HG03439 (cell line): ENCODE measurements at regions not wholly inside any gene's neighbourhood (a gene's known extent, or its start where the extent isn't known, plus 50 kb on each side); places are given as distances from the start of the nearest gene placed in this dataset.

Source experiments
- ATAC-seq: cut with Tn5 transposase; IDR thresholded peaks from one replicate; pipeline ENCODE4 v1.9.1; 2021; ENCODE audit warnings: mild to moderate bottlenecking, moderate library complexity; ENCODE audit not compliant: unreplicated experiment

DNA sequence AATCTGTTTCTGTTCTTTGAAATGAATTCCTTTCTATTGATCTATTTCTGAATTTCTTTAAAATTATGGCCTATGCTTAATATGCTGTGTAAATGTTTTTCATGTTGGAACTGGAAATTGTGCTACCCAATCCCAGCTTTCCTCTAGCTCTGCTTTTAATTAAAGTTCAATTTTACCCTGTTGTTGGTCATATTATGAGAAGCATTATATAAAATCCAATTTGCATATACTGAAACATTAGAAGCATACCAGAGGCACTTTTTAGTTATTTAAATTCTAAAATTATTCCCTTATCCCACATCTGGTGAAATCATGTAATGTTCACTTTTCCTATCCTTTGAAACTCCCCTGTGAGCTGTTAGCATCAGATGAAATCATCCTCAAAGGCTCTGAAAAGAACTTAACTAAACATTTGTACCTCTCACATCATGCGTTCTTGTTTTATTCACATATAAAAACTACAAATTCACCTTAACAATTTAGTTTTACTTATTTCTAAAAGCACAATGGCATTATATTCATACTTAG, 160.6 kb upstream of the COL21A1 start:
- no peak for ATAC-seq

DNA sequence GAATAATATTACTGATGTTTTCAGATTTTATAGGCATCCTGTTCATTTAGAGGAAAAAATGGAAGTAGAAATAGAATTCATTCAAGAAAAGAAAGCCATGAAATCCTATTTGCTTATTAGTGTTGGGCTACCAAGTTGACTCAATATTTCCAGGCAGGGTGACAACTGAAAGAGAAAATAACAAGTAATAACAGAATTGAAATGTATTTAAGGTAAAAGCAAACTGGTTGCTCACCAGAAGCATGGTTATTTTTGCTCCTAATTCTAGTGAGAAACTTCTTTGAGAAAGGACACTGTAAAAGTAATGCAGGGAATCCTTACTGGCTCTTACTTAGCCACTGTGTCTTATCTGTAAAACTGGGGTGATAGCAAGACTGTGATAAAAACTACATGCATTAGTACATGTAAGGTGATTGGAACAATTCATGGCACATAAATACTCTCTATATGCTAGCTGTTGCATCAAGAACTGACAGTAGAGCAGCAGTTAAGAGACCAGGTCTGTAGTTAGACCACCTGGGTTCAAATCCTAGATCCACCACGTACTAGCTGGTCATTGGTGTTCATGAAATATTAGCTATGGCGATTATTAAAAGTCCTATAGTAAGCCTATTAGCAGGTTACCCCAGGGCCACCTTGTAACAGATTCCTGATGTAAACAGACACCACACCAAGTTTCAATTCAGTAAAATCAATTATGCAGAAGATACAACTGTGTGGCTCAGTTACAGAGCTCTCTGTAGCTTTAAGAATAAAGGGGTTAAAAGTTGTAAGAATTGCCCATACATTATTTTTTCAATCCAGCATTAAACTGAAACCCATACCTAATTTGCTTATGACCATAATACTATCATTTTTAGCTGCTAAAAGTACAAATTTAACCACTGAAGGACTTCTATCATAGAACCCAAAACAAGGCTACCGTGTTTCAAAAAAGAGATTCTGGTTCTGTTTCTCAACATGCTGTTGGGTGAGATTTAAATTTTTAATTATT, 159.2 kb upstream of the COL21A1 start:
- ATAC-seq: peak; percentile 63

DNA sequence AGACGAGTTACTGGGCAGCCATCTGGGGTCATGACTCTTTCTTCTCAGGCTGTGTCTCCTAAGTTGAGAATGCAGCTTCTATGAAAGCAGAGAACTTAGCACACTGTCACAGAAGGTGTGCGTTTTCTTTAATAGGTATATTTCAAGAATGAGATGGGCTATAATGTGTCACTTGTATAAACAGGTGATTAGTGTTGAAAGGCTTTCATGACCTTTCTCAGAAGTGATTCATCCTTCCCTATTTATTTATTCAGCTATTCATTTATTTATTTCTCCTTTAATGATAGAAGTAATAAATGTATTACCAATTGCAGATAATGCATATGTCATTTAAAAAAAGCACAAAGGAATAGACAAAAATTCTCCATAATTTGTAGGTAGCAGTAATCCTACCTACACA, 157.2 kb upstream of the COL21A1 start:
- ATAC-seq: no peak

DNA sequence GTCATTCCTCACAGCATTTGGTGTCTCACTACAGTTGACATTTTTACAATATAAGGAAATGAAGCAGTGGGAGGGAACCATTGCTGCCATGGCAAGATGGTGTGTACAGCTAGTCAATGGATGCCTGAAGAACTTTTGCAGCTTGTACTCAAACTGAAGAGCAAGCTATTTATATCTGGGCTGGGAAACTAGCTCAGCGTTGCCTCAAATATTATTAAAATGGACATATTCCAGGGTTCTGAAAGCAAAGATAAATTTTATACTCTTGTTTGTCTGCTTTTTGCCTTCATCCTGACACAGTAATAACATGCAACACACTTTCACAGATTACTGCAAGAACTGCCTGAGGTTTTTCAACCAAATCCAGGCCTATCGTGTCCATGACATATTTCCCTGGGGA, 156.4 kb upstream of the COL21A1 start:
- ATAC-seq: no peak

DNA sequence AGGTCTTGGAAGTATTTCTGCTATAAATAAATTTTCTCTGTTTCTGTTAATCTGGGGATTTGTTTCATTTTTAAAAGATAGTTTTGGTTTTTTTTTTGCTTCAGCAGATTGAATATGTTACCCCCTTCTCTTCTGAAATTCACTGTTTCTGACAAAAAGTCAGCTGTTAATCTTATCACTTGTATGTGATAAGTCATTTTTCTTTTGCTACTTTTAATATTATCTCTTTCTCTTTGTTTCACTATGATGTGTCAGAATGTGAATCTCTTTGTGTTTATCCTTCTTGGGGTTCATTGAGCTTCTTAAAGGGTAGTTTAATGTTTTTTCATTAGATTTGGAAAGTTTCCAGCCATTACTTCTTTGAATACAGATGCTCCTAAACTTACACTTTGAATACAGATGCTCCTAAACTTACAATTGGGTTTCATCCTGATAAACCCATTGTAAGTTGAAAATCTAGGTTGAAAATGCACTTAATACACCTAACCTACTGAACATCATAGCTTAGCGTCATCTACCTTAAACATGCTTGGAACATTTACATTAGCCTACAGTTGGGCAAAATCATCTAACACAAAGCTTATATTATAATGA, 154.2 kb upstream of the COL21A1 start:
- ATAC-seq: no peak

DNA sequence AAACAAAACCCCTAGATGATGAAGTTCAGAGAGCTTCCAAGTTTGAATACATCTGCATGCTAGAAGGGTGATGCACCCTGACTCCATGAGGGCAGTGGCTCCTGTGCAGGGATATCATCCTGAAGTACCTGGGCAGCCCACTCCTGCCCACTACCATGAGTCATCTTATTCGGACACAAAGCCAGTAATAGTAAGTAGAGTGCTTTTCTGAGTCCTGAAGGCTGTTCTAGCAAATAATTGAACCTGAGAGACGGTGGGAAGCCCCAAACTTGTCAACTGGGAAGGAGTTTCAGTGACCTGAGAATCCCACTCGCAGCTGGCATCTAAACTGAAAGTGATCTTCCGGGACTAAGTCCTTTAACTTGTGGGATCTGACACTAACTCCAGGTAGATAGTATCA, 152.9 kb upstream of the COL21A1 start:
- no peak for ATAC-seq

DNA sequence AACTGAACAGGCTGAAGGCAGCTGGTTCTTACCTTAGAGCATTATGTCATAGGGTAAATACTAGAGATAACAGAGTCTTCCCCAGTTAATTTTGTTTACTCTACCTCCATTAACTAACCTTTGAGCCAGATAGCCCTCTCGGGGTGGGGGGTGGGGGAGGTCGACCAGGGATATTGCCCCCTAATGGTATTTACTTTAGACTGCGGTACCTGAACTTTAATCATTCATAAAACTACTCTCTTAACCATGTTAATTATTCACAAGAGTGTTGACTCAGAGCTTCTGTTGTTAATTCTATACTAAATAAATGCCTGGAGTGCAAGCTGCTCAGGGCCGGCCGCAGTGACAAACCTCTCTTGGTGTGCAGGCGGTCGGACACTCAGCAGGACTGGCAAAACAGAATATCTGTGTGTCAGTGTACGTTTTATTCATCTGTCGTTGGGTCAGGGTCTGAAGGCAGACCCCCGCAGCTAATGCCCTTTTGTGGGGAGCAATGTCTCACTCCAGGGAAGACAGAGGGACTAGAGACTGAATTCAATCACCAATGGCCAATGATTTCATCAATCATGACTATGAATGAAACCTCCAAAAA, 152.4 kb upstream of the COL21A1 start:
- ATAC-seq: no peak

DNA sequence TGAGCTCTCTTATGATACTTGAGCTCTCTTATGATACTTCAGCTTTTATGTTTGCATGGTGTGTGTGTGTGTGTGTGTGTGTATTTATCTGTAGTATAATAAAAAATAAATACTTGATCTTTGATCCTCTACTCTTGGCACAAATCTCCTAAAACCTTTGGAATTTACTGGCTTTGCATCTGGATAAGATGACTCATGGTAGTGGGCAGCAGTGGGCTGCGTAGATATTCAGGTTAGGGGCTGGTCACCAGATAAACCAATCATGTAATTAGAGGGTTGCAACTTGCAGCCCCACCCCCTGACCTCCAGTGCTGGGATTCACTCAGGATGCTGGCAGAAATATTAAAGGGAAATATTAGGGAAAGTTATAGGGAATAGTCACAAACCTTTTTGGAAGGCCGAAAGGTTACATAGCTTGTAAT, 151.9 kb upstream of the COL21A1 start:
- ATAC-seq: no peak

DNA sequence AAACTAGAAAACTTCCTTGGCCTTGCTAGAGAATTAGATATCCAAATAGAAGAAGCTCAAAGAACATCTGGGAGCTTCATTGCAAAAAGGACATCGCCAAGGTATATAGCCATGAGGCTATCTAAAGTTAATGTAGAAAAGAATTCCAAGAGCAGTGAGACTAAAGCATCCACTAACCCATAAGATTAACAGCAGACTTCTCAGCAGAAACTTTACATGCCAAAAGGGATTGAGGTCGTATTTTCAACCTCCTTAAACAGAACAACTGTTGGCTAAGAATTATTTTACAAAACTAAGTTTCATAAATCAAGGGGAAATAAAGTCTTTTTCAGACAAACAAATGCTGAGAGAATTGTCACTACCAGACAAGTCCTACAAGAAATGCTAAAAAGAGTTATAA, 149.1 kb upstream of the COL21A1 start:
- no peak for ATAC-seq

DNA sequence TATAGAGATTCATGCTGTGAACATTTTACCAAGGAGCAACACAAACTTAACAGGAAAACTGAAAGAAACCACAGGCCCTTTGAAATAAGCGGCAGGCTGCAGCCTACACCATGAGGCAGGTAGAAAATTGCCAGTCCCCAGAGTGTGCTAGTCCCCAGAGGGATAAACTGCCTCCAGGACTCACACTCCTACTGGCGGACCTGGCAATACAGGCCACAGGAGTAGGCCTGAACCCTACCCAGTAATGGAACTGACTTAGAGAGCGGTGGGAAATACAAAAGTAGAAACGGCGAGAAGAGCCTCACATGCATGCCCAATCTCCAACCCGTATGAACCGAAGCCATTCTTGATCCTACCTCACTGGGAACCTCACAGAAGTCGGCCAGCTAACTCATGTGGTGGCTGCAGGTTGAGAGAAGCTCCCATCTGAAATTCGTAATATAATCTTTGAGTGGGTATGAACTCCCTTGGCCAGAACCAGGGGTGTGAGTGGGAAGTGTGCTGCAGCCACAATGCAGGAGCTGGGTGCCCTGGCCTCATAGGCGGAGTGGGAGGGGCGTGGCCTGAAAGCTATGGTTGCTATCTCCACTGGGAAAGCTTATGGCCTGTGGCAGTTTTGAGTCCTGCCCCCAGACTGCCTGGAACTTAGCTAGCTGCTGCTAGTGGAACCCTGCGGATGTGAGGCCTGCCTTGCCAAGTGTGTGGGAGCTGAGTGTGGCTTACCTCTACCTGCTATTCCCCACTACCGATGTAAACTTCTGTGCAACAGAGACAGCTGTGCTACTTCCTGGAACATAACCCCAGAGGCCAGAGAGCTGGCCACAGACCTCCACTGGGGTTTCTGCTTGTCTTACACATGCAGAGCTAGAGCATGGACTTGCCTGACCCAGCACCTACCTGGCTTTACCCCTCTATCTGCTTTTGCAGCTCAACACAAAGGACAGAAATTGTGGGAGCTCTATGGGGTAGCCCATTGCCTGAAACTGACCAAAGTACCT, 146.5 kb upstream of the COL21A1 start:
- ATAC-seq: no peak

DNA sequence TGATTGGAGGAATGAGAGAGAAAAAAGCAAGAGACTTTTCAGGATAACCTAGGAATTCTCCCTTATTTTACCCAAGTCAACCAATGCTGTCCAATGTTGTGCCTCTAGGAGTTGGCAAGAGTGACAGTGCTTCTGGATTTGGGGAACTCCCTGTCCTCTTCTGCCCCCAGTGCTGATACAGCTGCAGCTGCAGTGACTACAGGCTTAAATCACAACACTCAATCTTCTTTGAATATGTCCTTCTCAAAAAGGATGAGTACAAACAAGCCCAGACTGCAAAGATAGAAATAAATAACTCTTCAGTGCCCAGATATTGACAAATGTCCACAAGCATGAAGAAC, 141.0 kb upstream of the COL21A1 start:
- no peak for ATAC-seq

DNA sequence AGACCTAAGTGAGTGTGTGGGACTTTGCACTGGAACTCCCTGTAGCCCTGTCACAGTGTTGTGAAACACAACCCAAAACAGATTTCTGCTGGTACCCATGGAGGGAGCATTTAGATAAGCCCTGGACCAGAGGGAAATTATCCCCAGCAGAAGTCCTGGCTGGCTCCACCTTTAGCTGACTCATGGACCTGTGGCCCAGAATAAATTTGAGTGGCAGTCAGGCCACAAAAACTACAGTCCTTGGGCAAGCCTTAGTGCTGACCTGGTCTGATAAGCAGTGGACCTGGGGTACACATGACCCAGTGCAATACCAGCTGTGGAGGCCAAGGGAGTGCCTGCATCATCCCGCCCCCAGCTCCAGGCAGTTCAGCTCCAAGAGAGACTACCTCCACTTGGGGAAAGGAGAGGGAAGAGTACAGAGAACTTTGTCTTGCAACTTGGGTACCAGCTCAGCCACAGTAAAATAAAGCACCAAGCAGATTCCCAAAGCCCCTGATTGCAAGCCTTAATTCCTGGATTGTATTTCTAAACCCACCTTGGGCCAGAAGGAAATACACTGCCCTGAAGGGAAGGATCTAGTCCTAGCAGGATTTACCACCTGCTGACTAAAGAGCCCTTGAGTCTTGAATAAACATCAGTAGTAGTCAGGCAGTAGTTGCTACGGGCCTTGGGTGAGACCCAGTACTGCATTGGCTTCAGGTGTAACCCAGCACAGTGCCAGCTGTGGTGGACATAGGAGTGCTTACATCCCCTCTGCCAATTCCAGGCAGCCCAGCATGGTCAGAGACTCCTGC, 140.4 kb upstream of the COL21A1 start:
- no peak for ATAC-seq

DNA sequence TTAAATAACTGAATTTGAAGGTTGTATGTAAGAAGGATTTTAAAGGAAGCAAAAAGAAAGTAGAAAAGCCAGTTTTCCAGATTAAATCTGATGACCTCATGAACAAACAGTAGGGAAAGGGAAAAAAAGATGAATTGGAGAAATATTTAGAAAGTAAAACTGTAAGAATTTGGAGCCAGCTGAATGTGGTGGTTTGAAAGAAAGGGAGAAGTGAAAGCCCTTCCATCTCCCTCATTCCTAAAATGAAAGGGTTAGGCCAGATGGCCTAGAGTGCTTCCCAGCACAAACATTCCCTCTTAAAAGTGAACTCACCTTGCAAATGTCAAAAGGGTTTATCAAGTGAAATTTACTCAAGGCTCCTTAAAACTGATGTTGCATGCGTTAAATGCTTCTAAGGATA, 139.3 kb upstream of the COL21A1 start:
- no peak for ATAC-seq

DNA sequence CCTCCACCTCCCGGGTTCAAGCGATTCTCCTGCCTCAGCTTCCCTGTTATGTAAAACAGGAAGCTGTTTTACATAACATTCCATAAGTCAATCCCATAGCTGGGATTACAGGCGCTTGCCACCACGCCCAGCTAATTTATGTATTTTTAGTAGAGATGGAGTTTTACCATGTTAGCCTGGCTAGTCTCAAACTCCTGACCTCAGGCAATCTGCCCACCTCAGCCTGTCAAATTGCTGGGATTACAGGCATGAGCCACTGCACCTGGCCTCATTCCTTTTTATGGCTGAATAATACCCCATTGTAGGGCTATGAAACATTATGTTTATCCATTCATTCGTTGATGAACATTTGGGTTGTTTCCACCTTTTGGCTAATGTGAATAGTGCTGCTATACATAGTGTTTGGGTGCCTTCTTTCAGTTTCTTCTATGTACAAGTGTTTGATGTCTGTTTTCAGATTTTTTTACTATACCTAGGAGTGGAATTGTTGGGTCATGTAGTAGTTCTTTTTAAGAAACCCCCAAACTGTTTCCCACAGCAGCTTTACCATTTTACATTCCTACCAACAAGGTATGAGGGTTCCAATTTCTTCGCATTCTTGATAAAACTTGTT, 138.7 kb upstream of the COL21A1 start:
- ATAC-seq: no peak

DNA sequence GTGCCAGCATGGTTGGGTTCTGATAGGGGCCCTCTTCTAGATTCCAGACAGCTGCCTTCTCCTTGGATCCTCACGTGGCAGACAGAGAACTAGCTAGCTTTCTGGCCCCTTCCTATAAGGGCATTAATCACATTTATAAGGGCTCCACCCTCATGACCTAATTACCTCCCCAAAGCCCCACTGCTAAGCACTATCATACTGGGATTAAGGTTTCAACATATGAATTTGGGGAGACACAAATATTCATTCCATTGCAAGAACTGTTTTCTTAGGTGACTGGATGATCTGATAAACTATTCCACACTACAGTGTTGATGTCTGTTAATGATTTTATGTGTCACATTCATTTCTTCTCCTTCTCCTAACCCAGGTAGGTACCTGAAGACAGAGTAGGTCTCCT, 135.8 kb upstream of the COL21A1 start:
- no peak for ATAC-seq

DNA sequence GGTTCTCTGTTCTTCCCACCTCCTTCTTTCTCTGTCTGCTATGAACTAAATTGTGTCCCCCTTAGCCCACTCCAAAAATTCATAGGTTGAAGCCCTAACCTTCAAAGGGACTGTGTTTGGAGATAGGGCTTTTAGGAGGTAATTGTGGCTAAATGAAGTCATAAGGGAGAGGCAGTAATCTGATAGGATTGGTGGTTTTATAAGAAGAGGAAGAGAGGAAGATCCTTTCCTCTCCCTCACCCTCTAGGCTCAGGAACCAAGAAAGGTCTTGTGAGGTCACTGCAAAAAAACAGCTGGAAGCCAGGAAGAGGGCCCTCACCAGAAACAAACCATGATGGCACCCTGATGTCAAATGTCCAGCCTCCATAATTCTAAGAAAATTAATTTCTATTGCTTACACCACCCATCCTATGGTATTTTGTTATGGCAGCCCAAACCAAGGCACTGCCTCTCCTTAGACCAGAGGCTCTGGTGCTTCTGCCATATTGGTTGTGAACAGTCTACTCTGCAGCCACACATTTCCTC, 135.1 kb upstream of the COL21A1 start:
- no peak for ATAC-seq

DNA sequence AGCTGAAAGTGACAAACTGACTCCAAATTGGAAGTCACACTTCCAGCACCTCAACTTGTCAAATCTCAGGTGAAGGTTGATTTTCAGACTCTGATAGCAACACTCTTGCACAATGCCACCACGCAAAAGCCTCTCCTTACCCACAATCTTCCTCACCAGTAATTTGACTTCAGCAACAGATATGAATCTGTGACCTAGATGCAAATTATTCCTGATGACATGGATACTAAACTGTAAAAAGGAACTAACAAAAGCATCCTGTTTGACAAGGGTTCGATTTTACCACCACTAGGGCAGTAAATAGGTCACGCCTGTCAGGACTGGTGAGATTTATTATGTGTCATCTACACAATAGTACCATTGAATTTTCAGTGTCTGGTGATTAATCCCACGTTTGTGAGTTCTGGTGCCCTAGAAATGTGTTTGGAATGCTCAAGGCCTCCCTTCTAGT, 134.4 kb upstream of the COL21A1 start:
- no peak for ATAC-seq

DNA sequence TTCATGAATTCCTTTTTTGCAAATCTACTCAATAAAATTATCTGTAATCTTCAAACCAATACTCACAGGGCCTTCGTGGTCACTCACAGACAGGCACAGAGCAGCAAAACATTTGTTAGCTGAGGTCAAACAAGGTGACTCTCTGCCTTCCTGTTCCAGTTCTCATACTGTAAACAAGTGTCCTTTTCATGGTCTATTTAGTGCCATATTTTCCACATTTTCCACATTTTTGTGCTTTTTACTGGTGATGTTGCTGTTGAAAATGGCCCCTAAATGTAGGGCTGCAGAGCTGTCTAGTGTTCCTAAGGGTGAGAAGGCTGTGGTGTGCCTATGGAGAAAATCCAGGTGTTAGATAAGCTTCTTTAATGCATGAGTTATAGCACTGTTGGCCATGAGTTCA, 133.1 kb upstream of the COL21A1 start:
- no peak for ATAC-seq

DNA sequence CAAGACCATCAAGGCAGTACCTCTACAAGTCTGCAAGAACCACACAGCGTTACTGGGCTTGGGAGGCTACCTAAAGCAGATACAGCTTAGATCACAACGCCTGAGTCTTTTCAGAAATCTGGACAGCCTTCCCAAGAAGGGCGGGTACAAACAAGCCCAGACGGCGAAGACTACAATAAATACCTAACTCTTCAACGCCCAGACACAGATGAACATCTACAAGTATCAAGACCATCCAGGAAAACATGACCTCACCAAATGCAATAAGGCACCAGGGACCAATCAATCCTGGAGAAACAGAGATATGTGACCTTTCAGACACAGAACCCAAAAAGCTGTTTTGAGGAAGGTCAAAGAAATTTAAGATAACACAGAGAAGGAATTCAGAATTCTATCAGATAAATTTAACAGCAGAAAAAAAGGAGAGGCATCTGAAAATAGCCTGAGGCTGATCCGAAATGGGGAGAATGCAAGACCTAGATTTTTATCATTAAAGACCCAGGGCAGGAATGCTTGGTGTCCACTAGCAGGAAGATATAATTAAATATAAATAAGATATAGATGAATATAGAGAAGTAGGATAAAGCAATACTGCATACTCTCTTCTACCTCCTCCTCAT, 131.7 kb upstream of the COL21A1 start:
- ATAC-seq: no peak
